GM12873 (cell line): ENCODE measurements at regions not wholly inside any gene's neighbourhood (a gene's known extent, or its start where the extent isn't known, plus 50 kb on each side); places are given as distances from the start of the nearest gene placed in this dataset.

Source experiments
- CTCF ChIP-seq: IDR thresholded peaks from 2 replicates; pipeline ENCODE4 v1.5.1; 2012; ENCODE audit warnings: low read depth, mild to moderate bottlenecking, moderate library complexity, low read length, control low read depth; ENCODE audit not compliant: insufficient read depth; ENCODE audit errors: missing control alignments

GRCh38 chr13:76503291-76503690 lies 382.9 kb downstream of the KCTD12 start:
- no peak for TF ChIP-seq CTCF

DNA sequence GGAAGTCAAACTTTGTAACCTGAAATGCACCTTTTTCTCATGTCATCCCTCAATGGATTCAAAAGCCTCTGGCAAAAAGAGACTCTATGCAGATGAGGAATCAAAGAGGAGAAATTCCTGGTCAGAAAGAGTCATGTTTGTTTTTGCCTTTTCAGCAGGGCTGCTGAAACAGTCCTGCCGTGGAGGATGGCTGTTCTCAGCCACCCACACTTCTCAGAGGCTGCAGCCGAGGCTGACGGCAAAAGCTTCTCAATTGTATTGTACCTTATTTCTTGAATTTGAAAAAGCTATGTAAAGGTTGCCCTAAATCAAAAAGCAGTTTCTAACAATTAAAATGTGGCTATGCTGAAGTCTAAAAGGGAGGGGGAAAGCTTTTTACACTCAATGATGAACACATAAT lies 385.3 kb downstream of the KCTD12 start:
- TF ChIP-seq CTCF = no peak

GRCh38 chr13:76499891-76500290 lies 386.3 kb downstream of the KCTD12 start:
- no peak for TF ChIP-seq CTCF

GRCh38 chr13:76489274-76489673 lies 396.9 kb downstream of the KCTD12 start:
- no peak for TF ChIP-seq CTCF

GRCh38 chr13:76481738-76482137 lies 404.5 kb downstream of the KCTD12 start:
- no peak for TF ChIP-seq CTCF

DNA sequence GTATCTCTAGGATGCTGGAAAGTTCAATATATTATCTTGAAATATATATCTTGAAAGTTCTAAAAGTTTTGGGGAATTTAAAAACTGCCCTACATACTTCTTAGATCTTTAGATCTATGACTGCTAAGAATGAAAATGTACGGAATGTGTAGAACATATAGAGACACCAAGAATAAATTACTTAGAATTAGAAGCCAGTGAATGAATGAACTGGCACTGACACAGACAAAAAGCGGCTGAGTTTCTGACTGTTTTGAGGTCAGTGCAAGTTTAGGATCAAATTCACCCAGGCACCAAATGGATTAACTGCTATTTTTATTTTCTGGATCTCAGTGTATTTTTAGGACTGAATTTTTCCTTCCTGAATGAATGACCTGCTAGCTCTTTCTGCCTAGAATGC lies 411.2 kb downstream of the KCTD12 start:
- no peak for TF ChIP-seq CTCF

DNA sequence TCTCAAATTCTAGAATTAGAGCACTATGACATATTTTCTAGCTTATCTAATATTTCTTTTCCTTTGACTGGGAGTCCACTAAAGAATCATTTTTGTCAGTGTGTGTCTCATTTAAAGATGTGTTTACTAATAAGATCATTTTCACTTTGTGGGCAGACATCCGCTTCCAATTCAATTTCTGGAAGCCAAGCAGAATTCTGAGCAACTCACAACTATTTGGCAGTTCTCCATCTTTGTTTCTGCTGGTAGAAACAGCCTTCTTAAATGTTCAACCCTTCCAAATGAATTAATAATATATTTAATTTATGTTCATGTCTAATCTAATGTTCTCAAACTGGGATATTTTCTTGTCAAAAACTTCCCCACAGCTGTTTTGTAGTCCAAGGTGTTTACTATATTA lies 411.8 kb downstream of the KCTD12 start:
- TF ChIP-seq CTCF = no peak
